ENCODE measurements at regions not wholly inside any gene's neighbourhood (a gene's known extent, or its start where the extent isn't known, plus 50 kb on each side); places are given as distances from the start of the nearest gene placed in this dataset.

- H3K27me3 Mint-ChIP-seq = no peaks in the 10 kb centered on the region
These were observed 103.7 kb upstream of the ZMIZ1 start for GRCh38 chr10:78964952-78965633.

GRCh38 chr10:78966182-78966787 lies 102.5 kb upstream of the ZMIZ1 start:
- Histone ChIP-seq H3K27ac (ENCODE audit: low read depth, low read length) (no peak overlapping the region), H3K27me3 (ENCODE audit: insufficient read depth, low read length, poor library complexity, severe bottlenecking) (no peaks in the 10 kb centered on the region), H3K4me1 (ENCODE audit: insufficient read depth, low read length) (no peaks in the 10 kb centered on the region), H3K36me3 (ENCODE audit: insufficient read depth, low read length) (no peaks in the 10 kb centered on the region), H3K9me3 (ENCODE audit: low read length) (no peaks in the 10 kb centered on the region), H3K4me3 (ENCODE audit: low read length) (no peak overlapping the region)
- Mint-ChIP-seq H3K27me3 (no peaks in the 10 kb centered on the region), H3K4me1 (no peaks in the 10 kb centered on the region), H3K36me3 (no peaks in the 10 kb centered on the region), H3K4me3 (no peak overlapping the region), H3K27ac (peak overlapping the region in 1 of 8 donors; percentile 23), H3K9me3 (no peaks in the 10 kb centered on the region)
- POLR2A ChIA-PET = no interaction called here
- CTCF ChIA-PET = interaction anchor here (0.8 kb wide), 1 partner anchor 9 kb away, joined by 6 read pairs; no protein-coding TSS in a partner anchor
- DNase-seq = no peak

More at GRCh38 chr10:78964952-78965633, 103.7 kb upstream of the ZMIZ1 start:
- Mint-ChIP-seq H3K9me3 (no peaks in the 10 kb centered on the region), H3K27ac (peak overlapping the region in 1 of 8 donors; percentile 79), H3K4me3 (no peak overlapping the region), H3K4me1 (no peaks in the 10 kb centered on the region), H3K36me3 (no peaks in the 10 kb centered on the region)
- no peaks in the 10 kb centered on the region for H3K36me3 ChIP-seq (ENCODE audit: insufficient read depth, low read length)
- CTCF ChIA-PET = no interaction called here
- no peak overlapping the region for H3K4me3 ChIP-seq (ENCODE audit: low read length)
- H3K4me1 ChIP-seq (ENCODE audit: insufficient read depth, low read length) = no peaks in the 10 kb centered on the region
- no peaks in the 10 kb centered on the region for H3K9me3 ChIP-seq (ENCODE audit: low read length)
- no peak for DNase-seq
- H3K27ac ChIP-seq (ENCODE audit: low read depth, low read length) = peak overlapping the region; percentile 24
- H3K27me3 ChIP-seq (ENCODE audit: insufficient read depth, low read length, poor library complexity, severe bottlenecking) = no peaks in the 10 kb centered on the region
- POLR2A ChIA-PET = no interaction called here

- Histone ChIP-seq H3K27me3 (ENCODE audit: insufficient read depth, low read length, poor library complexity, severe bottlenecking) (no peaks in the 10 kb centered on the region), H3K4me1 (ENCODE audit: insufficient read depth, low read length) (no peaks in the 10 kb centered on the region), H3K36me3 (ENCODE audit: insufficient read depth, low read length) (no peaks in the 10 kb centered on the region), H3K9me3 (ENCODE audit: low read length) (no peaks in the 10 kb centered on the region), H3K4me3 (ENCODE audit: low read length) (no peak overlapping the region), H3K27ac (ENCODE audit: low read depth, low read length) (no peak overlapping the region)
- Mint-ChIP-seq H3K9me3 (no peaks in the 10 kb centered on the region), H3K4me3 (no peak overlapping the region), H3K27me3 (no peaks in the 10 kb centered on the region), H3K4me1 (no peaks in the 10 kb centered on the region), H3K36me3 (no peaks in the 10 kb centered on the region), H3K27ac (peak overlapping the region in 1 of 8 donors; percentile 66)
- ChIA-PET POLR2A (no interaction called here), CTCF (interaction anchor here (0.8 kb wide), 1 partner anchor 8 kb away, joined by 6 read pairs; no protein-coding TSS in a partner anchor)
- DNase-seq = no peak
These were observed 101.8 kb upstream of the ZMIZ1 start for GRCh38 chr10:78966844-78967488.

GRCh38 chr10:78968300-78968942 lies 100.3 kb upstream of the ZMIZ1 start:
- ChIA-PET CTCF (interaction anchor here (1.1 kb wide), 1 partner anchor 227 kb away, joined by 4 read pairs; no protein-coding TSS in a partner anchor), POLR2A (no interaction called here)
- Histone ChIP-seq H3K27me3 (ENCODE audit: insufficient read depth, low read length, poor library complexity, severe bottlenecking) (no peaks in the 10 kb centered on the region), H3K27ac (ENCODE audit: low read depth, low read length) (no peak overlapping the region), H3K9me3 (ENCODE audit: low read length) (no peaks in the 10 kb centered on the region), H3K4me1 (ENCODE audit: insufficient read depth, low read length) (no peaks in the 10 kb centered on the region), H3K36me3 (ENCODE audit: insufficient read depth, low read length) (no peaks in the 10 kb centered on the region), H3K4me3 (ENCODE audit: low read length) (no peak overlapping the region)
- DNase-seq = no peak
- Mint-ChIP-seq H3K4me1 (peaks cover 2 to 6% (median 5%) of the 10 kb centered on the region in 3 donors), H3K27ac (no peak overlapping the region), H3K27me3 (no peaks in the 10 kb centered on the region), H3K9me3 (no peaks in the 10 kb centered on the region), H3K4me3 (no peak overlapping the region), H3K36me3 (no peaks in the 10 kb centered on the region)

- DNase-seq = no peak
- ChIA-PET POLR2A (no interaction called here), CTCF (interaction anchor here (1.1 kb wide), 1 partner anchor 226 kb away, joined by 4 read pairs; no protein-coding TSS in a partner anchor)
- Histone ChIP-seq H3K27ac (ENCODE audit: low read depth, low read length) (no peak overlapping the region), H3K4me3 (ENCODE audit: low read length) (no peak overlapping the region), H3K9me3 (ENCODE audit: low read length) (no peaks in the 10 kb centered on the region), H3K27me3 (ENCODE audit: insufficient read depth, low read length, poor library complexity, severe bottlenecking) (no peaks in the 10 kb centered on the region), H3K36me3 (ENCODE audit: insufficient read depth, low read length) (no peaks in the 10 kb centered on the region), H3K4me1 (ENCODE audit: insufficient read depth, low read length) (no peaks in the 10 kb centered on the region)
- peak overlapping the region in 2 of 8 donors; percentile 82 to 90 for H3K27ac Mint-ChIP-seq
- no peaks in the 10 kb centered on the region for H3K9me3 Mint-ChIP-seq
- H3K36me3 Mint-ChIP-seq = no peaks in the 10 kb centered on the region
- H3K4me1 Mint-ChIP-seq = peaks cover 2 to 6% (median 5%) of the 10 kb centered on the region in 3 donors
- H3K27me3 Mint-ChIP-seq = no peaks in the 10 kb centered on the region
- no peak overlapping the region for H3K4me3 Mint-ChIP-seq
These were observed 99.8 kb upstream of the ZMIZ1 start for GRCh38 chr10:78968943-78969342.

- Mint-ChIP-seq H3K4me3 (no peak overlapping the region), H3K27me3 (no peaks in the 10 kb centered on the region), H3K27ac (no peak overlapping the region), H3K9me3 (no peaks in the 10 kb centered on the region), H3K4me1 (peaks cover 9 to 13% (median 13%) of the 10 kb centered on the region in 3 donors), H3K36me3 (peaks cover 0 to 2% (median 0%) of the 10 kb centered on the region in 3 donors)
- Histone ChIP-seq H3K4me3 (ENCODE audit: low read length) (no peak overlapping the region), H3K36me3 (ENCODE audit: insufficient read depth, low read length) (no peaks in the 10 kb centered on the region), H3K9me3 (ENCODE audit: low read length) (no peaks in the 10 kb centered on the region), H3K27me3 (ENCODE audit: insufficient read depth, low read length, poor library complexity, severe bottlenecking) (no peaks in the 10 kb centered on the region), H3K4me1 (ENCODE audit: insufficient read depth, low read length) (peaks cover 6% of the 10 kb centered on the region), H3K27ac (ENCODE audit: low read depth, low read length) (no peak overlapping the region)
- no peak for DNase-seq
- CTCF ChIA-PET = no interaction called here
- POLR2A ChIA-PET = no interaction called here
These were observed 99.0 kb upstream of the ZMIZ1 start for GRCh38 chr10:78969719-78970118.

GRCh38 chr10:78970261-78970660 lies 98.5 kb upstream of the ZMIZ1 start:
- no peak for DNase-seq
- no peaks in the 10 kb centered on the region for H3K27me3 Mint-ChIP-seq
- H3K4me1 Mint-ChIP-seq = peaks cover 9 to 18% (median 18%) of the 10 kb centered on the region in 3 donors
- H3K4me3 Mint-ChIP-seq = no peak overlapping the region
- ChIA-PET POLR2A (no interaction called here), CTCF (no interaction called here)
- no peak overlapping the region for H3K27ac Mint-ChIP-seq
- Histone ChIP-seq H3K27ac (ENCODE audit: low read depth, low read length) (no peak overlapping the region), H3K4me1 (ENCODE audit: insufficient read depth, low read length) (peaks cover 6% of the 10 kb centered on the region), H3K4me3 (ENCODE audit: low read length) (no peak overlapping the region), H3K36me3 (ENCODE audit: insufficient read depth, low read length) (no peaks in the 10 kb centered on the region), H3K9me3 (ENCODE audit: low read length) (no peaks in the 10 kb centered on the region), H3K27me3 (ENCODE audit: insufficient read depth, low read length, poor library complexity, severe bottlenecking) (no peaks in the 10 kb centered on the region)
- no peaks in the 10 kb centered on the region for H3K9me3 Mint-ChIP-seq
- peaks cover 0 to 2% (median 0%) of the 10 kb centered on the region in 3 donors for H3K36me3 Mint-ChIP-seq

All from CD8-positive, alpha-beta memory T cell (primary cell).